WTC11 (cell line): ENCODE measurements at regions not wholly inside any gene's neighbourhood (a gene's known extent, or its start where the extent isn't known, plus 50 kb on each side); places are given as distances from the start of the nearest gene placed in this dataset.
"Not testable (repeated sequence)": the region's sequence is repeated elsewhere in the genome, so short reads cannot be mapped to it uniquely, and the experiment has no call there.

ENCODE experiments used
- ATAC-seq: fragments of 200-7000 bp; cut with Tn5 transposase; 2 replicates; pipeline ENCODE4 v1.10.0; 2021; ENCODE audit warnings: mild to moderate bottlenecking, moderate library complexity
- CTCF ChIA-PET: fragments of 300-600 bp; sonication (Branson Sonifier 250); formaldehyde crosslinking; loops from one replicate; lab custom pipeline; 2021; ENCODE audit warnings: antibody characterized with exemption; lab: Charles Lee
- POLR2A ChIA-PET: fragments of 350-600 bp; sonication (Branson Sonifier 250); formaldehyde crosslinking; loops from one replicate; lab custom pipeline; 2021; ENCODE audit warnings: antibody characterized with exemption; lab: Charles Lee
- DNase-seq: peaks from one replicate; pipeline ENCODE4 v3.0.0; 2021; ENCODE audit warnings: low spot score
- H3K27ac Mint-ChIP-seq: 2 replicates; pipeline ENCODE4 v1.8.0; 2021; ENCODE audit warnings: mixed read lengths
- H3K27me3 Mint-ChIP-seq: 2 replicates; pipeline ENCODE4 v1.8.0; 2021; ENCODE audit warnings: low read depth, mild to moderate bottlenecking, moderate library complexity, mixed read lengths
- H3K36me3 Mint-ChIP-seq: 2 replicates; pipeline ENCODE4 v1.8.0; 2021; ENCODE audit warnings: mixed read lengths
- H3K4me1 Mint-ChIP-seq: 2 replicates; pipeline ENCODE4 v1.8.0; 2022; ENCODE audit warnings: mixed read lengths
- H3K4me3 Mint-ChIP-seq: 2 replicates; pipeline ENCODE4 v1.8.0; 2021; ENCODE audit warnings: mild to moderate bottlenecking, moderate library complexity, mixed read lengths
- H3K9me3 Mint-ChIP-seq: 2 replicates; pipeline ENCODE4 v1.8.0; 2021; ENCODE audit warnings: mixed read lengths
- FOXK1 ChIP-seq: sonication (generic); formaldehyde crosslinking; IDR thresholded peaks from 2 replicates; pipeline ENCODE4 v1.8.0; 2022; ENCODE audit warnings: mild to moderate bottlenecking, moderate library complexity, missing genetic modification reagents
- HMGA2 ChIP-seq: fragments of 250-450 bp; sonication (Bioruptor Pico); IDR thresholded peaks from 2 replicates; pipeline ENCODE4 v1.4.0; 2021; ENCODE audit warnings: mild to moderate bottlenecking, moderate library complexity
- MXD4 ChIP-seq: fragments of 250-450 bp; sonication (Bioruptor Pico); IDR thresholded peaks from 2 replicates; pipeline ENCODE4 v1.8.0; 2021; ENCODE audit warnings: mild to moderate bottlenecking, moderate library complexity, borderline replicate concordance
- NFE2L1 ChIP-seq: sonication (generic); formaldehyde crosslinking; IDR thresholded peaks from 2 replicates; pipeline ENCODE4 v1.8.1; 2023; ENCODE audit warnings: missing genetic modification reagents
- NR1H2 ChIP-seq: sonication (generic); formaldehyde crosslinking; IDR thresholded peaks from 2 replicates; pipeline ENCODE4 v1.9.0; 2021; ENCODE audit warnings: mild to moderate bottlenecking, moderate library complexity, missing genetic modification reagents
- NR2C2 ChIP-seq: sonication (generic); formaldehyde crosslinking; IDR thresholded peaks from 2 replicates; pipeline ENCODE4 v1.8.0; 2022; ENCODE audit warnings: mild to moderate bottlenecking, missing genetic modification reagents
- NR3C1 ChIP-seq: sonication (generic); formaldehyde crosslinking; conservative IDR thresholded peaks from 2 replicates; pipeline ENCODE4 v1.8.1; 2023; ENCODE audit warnings: low read depth, mild to moderate bottlenecking, missing genetic modification reagents
- ZNF121 ChIP-seq: sonication (generic); formaldehyde crosslinking; IDR thresholded peaks from 2 replicates; pipeline ENCODE4 v1.8.0; 2023; ENCODE audit warnings: missing genetic modification reagents
- ZNF232 ChIP-seq: sonication (generic); formaldehyde crosslinking; IDR thresholded peaks from 2 replicates; pipeline ENCODE4 v1.8.0; 2022; ENCODE audit warnings: mild to moderate bottlenecking, missing genetic modification reagents
- ZNF416 ChIP-seq: fragments of 250-450 bp; sonication (Bioruptor Pico); IDR thresholded peaks from 2 replicates; pipeline ENCODE4 v1.9.0; 2021; ENCODE audit warnings: mild to moderate bottlenecking, inconsistent platforms
- TF ChIP-seq, protein P1 (sequence below): sonication (generic); formaldehyde crosslinking; IDR thresholded peaks from 2 replicates; pipeline ENCODE4 v1.8.1; 2022; ENCODE audit warnings: mild to moderate bottlenecking, moderate library complexity, missing genetic modification reagents
- TF ChIP-seq, protein P2 (sequence below): sonication (generic); formaldehyde crosslinking; conservative IDR thresholded peaks from 2 replicates; pipeline ENCODE4 v1.8.1; 2023; ENCODE audit warnings: mild to moderate bottlenecking, low read depth, missing genetic modification reagents, moderate library complexity
- TF ChIP-seq, protein P3 (sequence below): sonication (generic); formaldehyde crosslinking; IDR thresholded peaks from 2 replicates; pipeline ENCODE4 v1.8.1; 2022; ENCODE audit warnings: mild to moderate bottlenecking, missing genetic modification reagents, moderate library complexity, borderline replicate concordance
- TF ChIP-seq, protein P4 (sequence below): fragments of 250-450 bp; sonication (Bioruptor Pico); IDR thresholded peaks from 2 replicates; pipeline ENCODE4 v1.9.0; 2021; ENCODE audit warnings: moderate library complexity, mild to moderate bottlenecking, inconsistent platforms, borderline replicate concordance
- TF ChIP-seq, protein P5 (sequence below): fragments of 250-450 bp; sonication (Bioruptor Pico); IDR thresholded peaks from 2 replicates; pipeline ENCODE4 v1.9.0; 2021; ENCODE audit warnings: mild to moderate bottlenecking
- TF ChIP-seq, protein P6 (sequence below): sonication (generic); formaldehyde crosslinking; IDR thresholded peaks from 2 replicates; pipeline ENCODE4 v1.8.1; 2023; ENCODE audit warnings: mild to moderate bottlenecking, missing genetic modification reagents
- TF ChIP-seq, protein P7 (sequence below): sonication (generic); formaldehyde crosslinking; IDR thresholded peaks from 2 replicates; pipeline ENCODE4 v1.8.1; 2023; ENCODE audit warnings: mild to moderate bottlenecking, missing genetic modification reagents, borderline replicate concordance

DNA sequence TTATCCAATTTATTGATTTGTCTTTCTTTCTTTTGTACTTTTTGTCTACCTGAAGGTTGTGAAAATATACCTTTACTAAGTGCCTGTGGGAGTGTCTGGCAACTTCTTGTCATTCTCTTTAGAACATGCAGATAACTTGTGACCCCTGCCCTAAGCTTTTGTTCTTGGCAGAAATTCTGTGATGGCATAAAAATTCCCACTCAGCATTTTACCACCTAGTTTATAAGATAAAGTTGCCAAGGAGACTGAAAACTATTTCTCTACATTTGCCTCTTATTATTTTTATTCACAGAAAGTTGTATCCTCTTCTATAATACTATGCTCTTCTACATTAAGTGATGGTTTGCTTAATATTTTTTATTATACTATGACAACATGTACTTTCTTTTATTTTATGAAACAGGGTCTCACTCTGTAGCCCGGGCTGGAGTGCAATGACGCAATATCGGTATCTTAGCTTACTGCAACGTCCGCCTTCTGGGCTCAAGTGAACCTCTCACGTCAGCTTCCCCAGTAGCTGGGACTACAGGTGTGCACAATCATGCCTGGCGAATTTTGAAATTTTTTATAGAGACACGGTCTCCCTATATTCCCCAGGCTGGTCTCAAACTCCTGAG, 683.5 kb downstream of the ANKRD7 start:
- ATAC-seq = no peak
- TF ChIP-seq, protein P1, sequence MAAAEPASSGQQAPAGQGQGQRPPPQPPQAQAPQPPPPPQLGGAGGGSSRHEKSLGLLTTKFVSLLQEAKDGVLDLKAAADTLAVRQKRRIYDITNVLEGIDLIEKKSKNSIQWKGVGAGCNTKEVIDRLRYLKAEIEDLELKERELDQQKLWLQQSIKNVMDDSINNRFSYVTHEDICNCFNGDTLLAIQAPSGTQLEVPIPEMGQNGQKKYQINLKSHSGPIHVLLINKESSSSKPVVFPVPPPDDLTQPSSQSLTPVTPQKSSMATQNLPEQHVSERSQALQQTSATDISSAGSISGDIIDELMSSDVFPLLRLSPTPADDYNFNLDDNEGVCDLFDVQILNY = no peak
- TF ChIP-seq, protein P2, sequence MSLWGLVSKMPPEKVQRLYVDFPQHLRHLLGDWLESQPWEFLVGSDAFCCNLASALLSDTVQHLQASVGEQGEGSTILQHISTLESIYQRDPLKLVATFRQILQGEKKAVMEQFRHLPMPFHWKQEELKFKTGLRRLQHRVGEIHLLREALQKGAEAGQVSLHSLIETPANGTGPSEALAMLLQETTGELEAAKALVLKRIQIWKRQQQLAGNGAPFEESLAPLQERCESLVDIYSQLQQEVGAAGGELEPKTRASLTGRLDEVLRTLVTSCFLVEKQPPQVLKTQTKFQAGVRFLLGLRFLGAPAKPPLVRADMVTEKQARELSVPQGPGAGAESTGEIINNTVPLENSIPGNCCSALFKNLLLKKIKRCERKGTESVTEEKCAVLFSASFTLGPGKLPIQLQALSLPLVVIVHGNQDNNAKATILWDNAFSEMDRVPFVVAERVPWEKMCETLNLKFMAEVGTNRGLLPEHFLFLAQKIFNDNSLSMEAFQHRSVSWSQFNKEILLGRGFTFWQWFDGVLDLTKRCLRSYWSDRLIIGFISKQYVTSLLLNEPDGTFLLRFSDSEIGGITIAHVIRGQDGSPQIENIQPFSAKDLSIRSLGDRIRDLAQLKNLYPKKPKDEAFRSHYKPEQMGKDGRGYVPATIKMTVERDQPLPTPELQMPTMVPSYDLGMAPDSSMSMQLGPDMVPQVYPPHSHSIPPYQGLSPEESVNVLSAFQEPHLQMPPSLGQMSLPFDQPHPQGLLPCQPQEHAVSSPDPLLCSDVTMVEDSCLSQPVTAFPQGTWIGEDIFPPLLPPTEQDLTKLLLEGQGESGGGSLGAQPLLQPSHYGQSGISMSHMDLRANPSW = no peak
- TF ChIP-seq NR2C2 (no peak), ZNF416 (CRISPR knock-in tag) (no peak), MXD4 (CRISPR knock-in tag) (no peak), ZNF121 (CRISPR knock-in tag) (no peak), FOXK1 (CRISPR knock-in tag) (no peak), NR1H2 (CRISPR knock-in tag) (no peak), NR3C1 (CRISPR knock-in tag) (no peak), ZNF232 (CRISPR knock-in tag) (no peak)
- TF ChIP-seq, protein P3, sequence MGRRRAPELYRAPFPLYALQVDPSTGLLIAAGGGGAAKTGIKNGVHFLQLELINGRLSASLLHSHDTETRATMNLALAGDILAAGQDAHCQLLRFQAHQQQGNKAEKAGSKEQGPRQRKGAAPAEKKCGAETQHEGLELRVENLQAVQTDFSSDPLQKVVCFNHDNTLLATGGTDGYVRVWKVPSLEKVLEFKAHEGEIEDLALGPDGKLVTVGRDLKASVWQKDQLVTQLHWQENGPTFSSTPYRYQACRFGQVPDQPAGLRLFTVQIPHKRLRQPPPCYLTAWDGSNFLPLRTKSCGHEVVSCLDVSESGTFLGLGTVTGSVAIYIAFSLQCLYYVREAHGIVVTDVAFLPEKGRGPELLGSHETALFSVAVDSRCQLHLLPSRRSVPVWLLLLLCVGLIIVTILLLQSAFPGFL = no peak
- TF ChIP-seq, protein P4, sequence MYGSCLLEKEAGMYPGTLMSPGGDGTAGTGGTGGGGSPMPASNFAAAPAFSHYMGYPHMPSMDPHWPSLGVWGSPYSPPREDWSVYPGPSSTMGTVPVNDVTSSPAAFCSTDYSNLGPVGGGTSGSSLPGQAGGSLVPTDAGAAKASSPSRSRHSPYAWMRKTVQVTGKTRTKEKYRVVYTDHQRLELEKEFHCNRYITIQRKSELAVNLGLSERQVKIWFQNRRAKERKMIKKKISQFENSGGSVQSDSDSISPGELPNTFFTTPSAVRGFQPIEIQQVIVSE = no peak

DNA sequence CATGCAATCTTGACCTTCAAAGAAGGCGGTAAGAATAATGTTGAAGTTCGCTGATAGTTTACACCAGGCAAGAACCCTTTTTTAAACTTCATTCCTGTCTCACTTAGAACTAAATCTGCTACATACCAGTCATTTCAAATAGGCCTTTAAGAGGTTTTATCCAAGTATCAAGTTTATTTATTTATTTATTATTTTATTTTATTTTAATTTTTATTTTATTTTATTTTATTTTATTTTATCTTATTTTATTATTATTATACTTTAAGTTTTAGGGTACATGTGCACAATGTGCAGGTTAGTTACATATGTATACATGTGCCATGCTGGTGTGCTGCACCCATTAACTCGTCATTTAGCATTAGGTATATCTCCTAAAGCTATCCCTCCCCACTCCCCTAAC, 691.6 kb downstream of the ANKRD7 start:
- H3K27me3 Mint-ChIP-seq, CTCF ChIA-PET, ATAC-seq, DNase-seq, H3K9me3 Mint-ChIP-seq, POLR2A ChIA-PET: not testable (repeated sequence)
- peak; percentile 98 for TF ChIP-seq HMGA2 (CRISPR knock-in tag)
- TF ChIP-seq, all 79 proteins: peak for 1; not testable (repeated sequence) for 78
- H3K27ac Mint-ChIP-seq, H3K36me3 Mint-ChIP-seq, H3K4me3 Mint-ChIP-seq, H3K4me1 Mint-ChIP-seq: not testable (repeated sequence)

More for the DNA sequence above, 683.5 kb downstream of the ANKRD7 start:
- Mint-ChIP-seq H3K9me3 (no peaks in the 10 kb centered on the region), H3K27ac (no peak overlapping the region), H3K27me3 (no peaks in the 10 kb centered on the region), H3K36me3 (no peaks in the 10 kb centered on the region), H3K4me1 (peaks cover 16% of the 10 kb centered on the region), H3K4me3 (no peak overlapping the region)
- no peak for DNase-seq
- ChIA-PET POLR2A (no interaction called here), CTCF (interaction anchor here (1.1 kb wide), 1 partner anchor 268 kb away, joined by 3 read pairs; no protein-coding TSS in a partner anchor)

DNA sequence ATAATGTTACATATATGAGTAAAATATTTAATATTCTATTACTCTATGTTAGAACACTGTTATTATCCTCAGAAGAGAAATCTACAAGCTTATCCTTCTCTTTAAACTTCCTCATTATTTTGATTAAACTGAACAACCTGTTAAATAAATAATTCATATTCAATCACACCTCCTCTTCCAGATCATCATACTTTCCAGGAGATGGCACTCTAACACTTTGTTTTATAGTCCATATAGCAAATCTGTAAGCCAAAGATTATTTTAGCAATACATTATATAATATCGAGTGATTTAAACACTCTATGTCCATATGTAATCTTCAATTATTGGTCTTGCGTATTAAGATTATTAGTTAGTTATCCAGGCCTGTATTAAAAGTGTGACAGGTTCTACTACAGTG, 694.1 kb downstream of the ANKRD7 start:
- Mint-ChIP-seq H3K4me1 (no peaks in the 10 kb centered on the region; the same call in 1 of the 2 replicates), H3K9me3 (peaks cover 9% of the 10 kb centered on the region), H3K4me3 (no peak overlapping the region), H3K27ac (no peak overlapping the region), H3K36me3 (peaks cover 14% of the 10 kb centered on the region), H3K27me3 (no peaks in the 10 kb centered on the region)
- ChIA-PET POLR2A (no interaction called here), CTCF (interaction anchor here (1.0 kb wide), 1 partner anchor 257 kb away, joined by 3 read pairs; no protein-coding TSS in a partner anchor)
- ATAC-seq (no peak), DNase-seq (no peak)
- no peak for TF ChIP-seq NFE2L1
- TF ChIP-seq, protein P5, sequence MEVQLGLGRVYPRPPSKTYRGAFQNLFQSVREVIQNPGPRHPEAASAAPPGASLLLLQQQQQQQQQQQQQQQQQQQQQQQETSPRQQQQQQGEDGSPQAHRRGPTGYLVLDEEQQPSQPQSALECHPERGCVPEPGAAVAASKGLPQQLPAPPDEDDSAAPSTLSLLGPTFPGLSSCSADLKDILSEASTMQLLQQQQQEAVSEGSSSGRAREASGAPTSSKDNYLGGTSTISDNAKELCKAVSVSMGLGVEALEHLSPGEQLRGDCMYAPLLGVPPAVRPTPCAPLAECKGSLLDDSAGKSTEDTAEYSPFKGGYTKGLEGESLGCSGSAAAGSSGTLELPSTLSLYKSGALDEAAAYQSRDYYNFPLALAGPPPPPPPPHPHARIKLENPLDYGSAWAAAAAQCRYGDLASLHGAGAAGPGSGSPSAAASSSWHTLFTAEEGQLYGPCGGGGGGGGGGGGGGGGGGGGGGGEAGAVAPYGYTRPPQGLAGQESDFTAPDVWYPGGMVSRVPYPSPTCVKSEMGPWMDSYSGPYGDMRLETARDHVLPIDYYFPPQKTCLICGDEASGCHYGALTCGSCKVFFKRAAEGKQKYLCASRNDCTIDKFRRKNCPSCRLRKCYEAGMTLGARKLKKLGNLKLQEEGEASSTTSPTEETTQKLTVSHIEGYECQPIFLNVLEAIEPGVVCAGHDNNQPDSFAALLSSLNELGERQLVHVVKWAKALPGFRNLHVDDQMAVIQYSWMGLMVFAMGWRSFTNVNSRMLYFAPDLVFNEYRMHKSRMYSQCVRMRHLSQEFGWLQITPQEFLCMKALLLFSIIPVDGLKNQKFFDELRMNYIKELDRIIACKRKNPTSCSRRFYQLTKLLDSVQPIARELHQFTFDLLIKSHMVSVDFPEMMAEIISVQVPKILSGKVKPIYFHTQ (CRISPR knock-in tag) = no peak
- TF ChIP-seq, protein P6, sequence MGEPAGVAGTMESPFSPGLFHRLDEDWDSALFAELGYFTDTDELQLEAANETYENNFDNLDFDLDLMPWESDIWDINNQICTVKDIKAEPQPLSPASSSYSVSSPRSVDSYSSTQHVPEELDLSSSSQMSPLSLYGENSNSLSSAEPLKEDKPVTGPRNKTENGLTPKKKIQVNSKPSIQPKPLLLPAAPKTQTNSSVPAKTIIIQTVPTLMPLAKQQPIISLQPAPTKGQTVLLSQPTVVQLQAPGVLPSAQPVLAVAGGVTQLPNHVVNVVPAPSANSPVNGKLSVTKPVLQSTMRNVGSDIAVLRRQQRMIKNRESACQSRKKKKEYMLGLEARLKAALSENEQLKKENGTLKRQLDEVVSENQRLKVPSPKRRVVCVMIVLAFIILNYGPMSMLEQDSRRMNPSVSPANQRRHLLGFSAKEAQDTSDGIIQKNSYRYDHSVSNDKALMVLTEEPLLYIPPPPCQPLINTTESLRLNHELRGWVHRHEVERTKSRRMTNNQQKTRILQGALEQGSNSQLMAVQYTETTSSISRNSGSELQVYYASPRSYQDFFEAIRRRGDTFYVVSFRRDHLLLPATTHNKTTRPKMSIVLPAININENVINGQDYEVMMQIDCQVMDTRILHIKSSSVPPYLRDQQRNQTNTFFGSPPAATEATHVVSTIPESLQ (CRISPR knock-in tag) = no peak
- TF ChIP-seq, protein P7, sequence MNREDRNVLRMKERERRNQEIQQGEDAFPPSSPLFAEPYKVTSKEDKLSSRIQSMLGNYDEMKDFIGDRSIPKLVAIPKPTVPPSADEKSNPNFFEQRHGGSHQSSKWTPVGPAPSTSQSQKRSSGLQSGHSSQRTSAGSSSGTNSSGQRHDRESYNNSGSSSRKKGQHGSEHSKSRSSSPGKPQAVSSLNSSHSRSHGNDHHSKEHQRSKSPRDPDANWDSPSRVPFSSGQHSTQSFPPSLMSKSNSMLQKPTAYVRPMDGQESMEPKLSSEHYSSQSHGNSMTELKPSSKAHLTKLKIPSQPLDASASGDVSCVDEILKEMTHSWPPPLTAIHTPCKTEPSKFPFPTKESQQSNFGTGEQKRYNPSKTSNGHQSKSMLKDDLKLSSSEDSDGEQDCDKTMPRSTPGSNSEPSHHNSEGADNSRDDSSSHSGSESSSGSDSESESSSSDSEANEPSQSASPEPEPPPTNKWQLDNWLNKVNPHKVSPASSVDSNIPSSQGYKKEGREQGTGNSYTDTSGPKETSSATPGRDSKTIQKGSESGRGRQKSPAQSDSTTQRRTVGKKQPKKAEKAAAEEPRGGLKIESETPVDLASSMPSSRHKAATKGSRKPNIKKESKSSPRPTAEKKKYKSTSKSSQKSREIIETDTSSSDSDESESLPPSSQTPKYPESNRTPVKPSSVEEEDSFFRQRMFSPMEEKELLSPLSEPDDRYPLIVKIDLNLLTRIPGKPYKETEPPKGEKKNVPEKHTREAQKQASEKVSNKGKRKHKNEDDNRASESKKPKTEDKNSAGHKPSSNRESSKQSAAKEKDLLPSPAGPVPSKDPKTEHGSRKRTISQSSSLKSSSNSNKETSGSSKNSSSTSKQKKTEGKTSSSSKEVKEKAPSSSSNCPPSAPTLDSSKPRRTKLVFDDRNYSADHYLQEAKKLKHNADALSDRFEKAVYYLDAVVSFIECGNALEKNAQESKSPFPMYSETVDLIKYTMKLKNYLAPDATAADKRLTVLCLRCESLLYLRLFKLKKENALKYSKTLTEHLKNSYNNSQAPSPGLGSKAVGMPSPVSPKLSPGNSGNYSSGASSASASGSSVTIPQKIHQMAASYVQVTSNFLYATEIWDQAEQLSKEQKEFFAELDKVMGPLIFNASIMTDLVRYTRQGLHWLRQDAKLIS (CRISPR knock-in tag) = no peak
- no peak for TF ChIP-seq ZNF416 (CRISPR knock-in tag)
